BE2C (cell line): ENCODE measurements at regions not wholly inside any gene's neighbourhood (a gene's known extent, or its start where the extent isn't known, plus 50 kb on each side); places are given as distances from the start of the nearest gene placed in this dataset.

Experiments
- DNase-seq: peaks from one replicate; pipeline ENCODE4 v3.0.0-alpha.2; 2020
- H3K27me3 ChIP-seq: fragments of 250-450 bp; sonication (Bioruptor Pico); 2 replicates; pipeline ENCODE4 v1.5.1; 2020; ENCODE audit warnings: mild to moderate bottlenecking
- H3K36me3 ChIP-seq: fragments of 250-450 bp; sonication (Bioruptor Pico); 2 replicates; pipeline ENCODE4 v1.5.1; 2020; ENCODE audit warnings: mild to moderate bottlenecking
- H3K4me1 ChIP-seq: fragments of 250-450 bp; sonication (Bioruptor Pico); 2 replicates; pipeline ENCODE4 v1.5.1; 2020
- H3K4me3 ChIP-seq: 2 replicates; pipeline ENCODE4 v1.5.1; 2011; ENCODE audit warnings: low read depth, low read length
- H3K9me3 ChIP-seq: fragments of 250-450 bp; sonication (Bioruptor Pico); 2 replicates; pipeline ENCODE4 v1.5.1; 2020
- CTCF ChIP-seq: IDR thresholded peaks from 2 replicates; pipeline ENCODE4 v1.5.1; 2012; ENCODE audit warnings: mild to moderate bottlenecking, low read depth, low read length

GRCh38 chr3:162994165-162994564 is 1497.6 kb downstream of the OTOL1 start:
- H3K27me3 ChIP-seq = no peaks in the 10 kb centered on the region
- H3K36me3 ChIP-seq = no peaks in the 10 kb centered on the region
- H3K4me3 ChIP-seq = no peak overlapping the region
- no peak for DNase-seq
- no peak for TF ChIP-seq CTCF
- no peaks in the 10 kb centered on the region for H3K9me3 ChIP-seq
- no peaks in the 10 kb centered on the region for H3K4me1 ChIP-seq

GRCh38 chr3:162996368-162996767 is 1499.8 kb downstream of the OTOL1 start:
- Histone ChIP-seq H3K4me1 (no peaks in the 10 kb centered on the region), H3K4me3 (no peak overlapping the region), H3K9me3 (no peaks in the 10 kb centered on the region), H3K27me3 (no peaks in the 10 kb centered on the region), H3K36me3 (no peaks in the 10 kb centered on the region)
- no peak for TF ChIP-seq CTCF
- no peak for DNase-seq

- no peaks in the 10 kb centered on the region for H3K4me1 ChIP-seq
- no peaks in the 10 kb centered on the region for H3K27me3 ChIP-seq
- no peaks in the 10 kb centered on the region for H3K36me3 ChIP-seq
- no peak for DNase-seq
- no peak for TF ChIP-seq CTCF
- H3K9me3 ChIP-seq = no peaks in the 10 kb centered on the region
- H3K4me3 ChIP-seq = no peak overlapping the region
Measured at GRCh38 chr3:162998205-162998604, 1501.6 kb downstream of the OTOL1 start.

- H3K4me3 ChIP-seq = no peak overlapping the region
- no peaks in the 10 kb centered on the region for H3K4me1 ChIP-seq
- DNase-seq = no peak
- no peak for TF ChIP-seq CTCF
- H3K27me3 ChIP-seq = no peaks in the 10 kb centered on the region
- no peaks in the 10 kb centered on the region for H3K9me3 ChIP-seq
- H3K36me3 ChIP-seq = no peaks in the 10 kb centered on the region
Measured at GRCh38 chr3:163011596-163011995, 1515.0 kb downstream of the OTOL1 start.

GRCh38 chr3:163016251-163016650 is 1519.6 kb downstream of the OTOL1 start:
- DNase-seq = no peak
- TF ChIP-seq CTCF = no peak
- Histone ChIP-seq H3K36me3 (no peaks in the 10 kb centered on the region), H3K4me1 (no peaks in the 10 kb centered on the region), H3K27me3 (no peaks in the 10 kb centered on the region), H3K4me3 (no peak overlapping the region), H3K9me3 (no peaks in the 10 kb centered on the region)

- DNase-seq = no peak
- H3K4me3 ChIP-seq = no peak overlapping the region
- no peaks in the 10 kb centered on the region for H3K27me3 ChIP-seq
- H3K9me3 ChIP-seq = no peaks in the 10 kb centered on the region
- TF ChIP-seq CTCF = no peak
- no peaks in the 10 kb centered on the region for H3K4me1 ChIP-seq
- no peaks in the 10 kb centered on the region for H3K36me3 ChIP-seq
Measured at GRCh38 chr3:163018067-163018466, 1521.5 kb downstream of the OTOL1 start.
